ENCODE measurements at regions not wholly inside any gene's neighbourhood (a gene's known extent, or its start where the extent isn't known, plus 50 kb on each side); places are given as distances from the start of the nearest gene placed in this dataset.

- no peak for DNase-seq (ENCODE audit: extremely low spot score)
- POLR2A ChIA-PET, result no interaction called here
- TF ChIP-seq, protein P1, sequence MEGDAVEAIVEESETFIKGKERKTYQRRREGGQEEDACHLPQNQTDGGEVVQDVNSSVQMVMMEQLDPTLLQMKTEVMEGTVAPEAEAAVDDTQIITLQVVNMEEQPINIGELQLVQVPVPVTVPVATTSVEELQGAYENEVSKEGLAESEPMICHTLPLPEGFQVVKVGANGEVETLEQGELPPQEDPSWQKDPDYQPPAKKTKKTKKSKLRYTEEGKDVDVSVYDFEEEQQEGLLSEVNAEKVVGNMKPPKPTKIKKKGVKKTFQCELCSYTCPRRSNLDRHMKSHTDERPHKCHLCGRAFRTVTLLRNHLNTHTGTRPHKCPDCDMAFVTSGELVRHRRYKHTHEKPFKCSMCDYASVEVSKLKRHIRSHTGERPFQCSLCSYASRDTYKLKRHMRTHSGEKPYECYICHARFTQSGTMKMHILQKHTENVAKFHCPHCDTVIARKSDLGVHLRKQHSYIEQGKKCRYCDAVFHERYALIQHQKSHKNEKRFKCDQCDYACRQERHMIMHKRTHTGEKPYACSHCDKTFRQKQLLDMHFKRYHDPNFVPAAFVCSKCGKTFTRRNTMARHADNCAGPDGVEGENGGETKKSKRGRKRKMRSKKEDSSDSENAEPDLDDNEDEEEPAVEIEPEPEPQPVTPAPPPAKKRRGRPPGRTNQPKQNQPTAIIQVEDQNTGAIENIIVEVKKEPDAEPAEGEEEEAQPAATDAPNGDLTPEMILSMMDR (IDR thresholded peaks at IDR 0.05; ENCODE audit: control extremely low read depth, extremely low read depth, low read depth, missing control alignments), result no peak
- CTCF ChIA-PET, result no interaction called here
Measured at GRCh38 chr11:134920851-134921608, 509.0 kb upstream of the B3GAT1 start.

- no peak for DNase-seq (ENCODE audit: extremely low spot score)
- POLR2A ChIA-PET, result no interaction called here
- CTCF ChIA-PET, result interaction anchor here (1.6 kb wide), 1 partner anchor 15 kb away, joined by 3 read pairs; no protein-coding TSS in a partner anchor
- TF ChIP-seq, protein P1 (IDR thresholded peaks at IDR 0.05; ENCODE audit: control extremely low read depth, extremely low read depth, low read depth, missing control alignments), result no peak
Measured at GRCh38 chr11:134916421-134917213, 504.6 kb upstream of the B3GAT1 start.

DNA sequence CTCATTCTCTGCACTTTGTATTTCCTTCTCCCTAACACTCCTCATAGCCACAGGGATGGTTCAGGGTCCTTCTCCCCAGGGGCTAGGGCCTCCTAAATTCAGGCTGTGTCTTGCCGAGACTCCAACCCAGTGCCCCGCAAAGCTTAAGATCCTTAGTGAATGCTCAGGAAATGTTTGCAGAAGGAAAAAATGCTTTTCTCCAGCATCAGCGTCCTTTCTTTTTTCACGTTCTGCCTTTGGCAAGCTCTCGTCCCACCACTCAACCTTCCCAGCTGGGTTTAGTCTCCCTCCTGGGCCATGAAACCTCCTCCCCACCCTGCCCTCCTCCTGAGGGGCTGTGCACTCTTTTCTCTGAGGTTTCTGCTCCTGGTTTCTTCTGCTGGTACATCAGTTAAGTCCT, 503.8 kb upstream of the B3GAT1 start:
- TF ChIP-seq, protein P1 (IDR thresholded peaks at IDR 0.05; ENCODE audit: control extremely low read depth, extremely low read depth, low read depth, missing control alignments), result no peak
- POLR2A ChIA-PET, result no interaction called here
- no peak for DNase-seq (ENCODE audit: extremely low spot score)
- CTCF ChIA-PET, result interaction anchor here (1.6 kb wide), 1 partner anchor 14 kb away, joined by 3 read pairs; no protein-coding TSS in a partner anchor

GRCh38 chr11:134915212-134915611, 503.2 kb upstream of the B3GAT1 start:
- POLR2A ChIA-PET, result no interaction called here
- CTCF ChIA-PET, result interaction anchor here (1.6 kb wide), 1 partner anchor 13 kb away, joined by 3 read pairs; no protein-coding TSS in a partner anchor
- TF ChIP-seq, protein P1 (IDR thresholded peaks at IDR 0.05; ENCODE audit: control extremely low read depth, extremely low read depth, low read depth, missing control alignments), result no peak
- DNase-seq (ENCODE audit: extremely low spot score), result no peak

DNA sequence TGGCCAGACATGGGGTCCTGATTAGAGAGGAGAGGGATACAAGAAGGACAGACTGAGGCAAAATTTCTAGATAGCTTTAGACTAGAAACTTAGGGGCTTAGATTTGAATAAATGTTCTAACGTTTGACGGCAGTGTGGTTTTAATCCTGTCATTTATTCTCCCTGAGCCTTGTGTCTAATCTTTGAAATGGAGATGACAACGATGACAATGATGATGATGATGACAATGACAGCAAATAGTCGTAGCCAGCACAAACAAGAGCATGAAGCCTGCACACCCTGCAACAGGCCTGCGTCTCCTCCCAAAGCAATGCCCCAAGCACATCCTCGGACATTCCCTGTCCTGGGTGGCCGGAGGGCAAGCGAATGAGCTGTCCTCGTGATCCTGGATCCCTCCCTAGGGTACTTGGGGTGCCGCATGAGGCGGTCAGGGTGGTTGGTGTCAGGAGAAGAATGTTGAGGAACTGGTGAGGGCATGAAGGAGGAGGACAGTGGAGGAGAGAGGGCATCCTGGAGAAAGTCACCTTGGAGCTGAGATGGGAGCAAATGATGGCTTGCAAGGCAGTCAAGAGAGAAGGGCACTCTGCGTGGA, 502.1 kb upstream of the B3GAT1 start:
- TF ChIP-seq, protein P1 (IDR thresholded peaks at IDR 0.05; ENCODE audit: control extremely low read depth, extremely low read depth, low read depth, missing control alignments), result no peak
- ChIA-PET CTCF (no interaction called here), POLR2A (no interaction called here)
- no peak for DNase-seq (ENCODE audit: extremely low spot score)

- POLR2A ChIA-PET, result no interaction called here
- no peak for DNase-seq (ENCODE audit: extremely low spot score)
- CTCF ChIA-PET, result no interaction called here
- TF ChIP-seq, protein P1 (IDR thresholded peaks at IDR 0.05; ENCODE audit: control extremely low read depth, extremely low read depth, low read depth, missing control alignments), result no peak
Measured at GRCh38 chr11:134913391-134913790, 501.3 kb upstream of the B3GAT1 start.

All from GM10248 (cell line).